HUDEP-2 (cell line): ENCODE measurements at regions not wholly inside any gene's neighbourhood (a gene's known extent, or its start where the extent isn't known, plus 50 kb on each side); places are given as distances from the start of the nearest gene placed in this dataset.

Experiments
- DNase-seq, 76 experiments: peaks; one replicate each; lab custom pipeline; 2025; ENCODE audit not compliant: unreplicated experiment in 76 of 76; lab: John Stamatoyannopoulos, UW

DNA sequence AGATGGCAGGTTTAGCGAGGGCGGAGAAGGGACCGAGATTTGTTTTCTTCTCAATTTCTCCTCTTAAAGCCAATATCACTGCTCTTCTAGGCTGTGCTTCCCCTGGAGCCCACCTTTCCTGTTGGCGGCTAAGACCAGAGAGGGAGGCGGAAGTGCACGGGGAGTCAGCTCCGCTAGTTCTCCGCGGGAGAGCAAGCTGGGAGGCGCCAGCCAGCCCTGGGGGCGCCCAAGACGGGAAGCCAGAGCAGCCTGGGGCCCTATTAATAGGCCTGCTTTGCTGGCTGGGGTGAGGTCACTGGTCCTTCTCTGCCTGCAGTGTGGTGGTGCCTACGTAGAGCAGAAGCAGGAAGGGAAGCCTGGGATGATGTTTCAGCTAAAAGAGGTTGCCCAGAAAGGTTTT, 61.6 kb downstream of the LSM5 start:
- DNase-seq = no peak

DNA sequence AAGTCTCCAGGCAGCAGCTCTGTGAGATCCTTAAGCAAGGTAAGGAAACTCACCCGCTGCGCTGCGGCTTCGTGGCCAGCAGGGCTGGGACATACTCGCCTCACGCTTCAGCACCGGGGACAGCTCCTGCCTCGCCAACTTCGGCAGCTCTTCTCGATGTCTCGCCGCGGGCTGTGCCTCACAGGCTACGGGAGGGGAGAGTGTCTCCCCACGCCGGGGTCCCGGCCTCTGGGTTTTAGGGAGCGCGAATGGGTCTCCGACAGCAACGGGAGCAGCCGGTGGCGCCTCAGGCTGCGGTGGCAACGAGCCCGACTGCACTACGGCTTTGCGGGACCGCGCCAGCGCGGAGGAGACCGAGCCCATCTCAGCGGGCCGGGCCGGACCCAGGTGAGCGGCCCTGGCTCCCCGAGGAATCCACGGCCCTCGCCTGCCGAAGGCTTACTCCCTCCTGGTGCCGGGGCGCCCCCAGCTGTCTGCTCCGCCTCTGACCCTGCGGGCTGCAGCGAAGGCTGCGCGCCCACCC, 62.4 kb downstream of the LSM5 start:
- DNase-seq = peak in 62 of 76 experiments; percentile 5 to 86 (median 50)

DNA sequence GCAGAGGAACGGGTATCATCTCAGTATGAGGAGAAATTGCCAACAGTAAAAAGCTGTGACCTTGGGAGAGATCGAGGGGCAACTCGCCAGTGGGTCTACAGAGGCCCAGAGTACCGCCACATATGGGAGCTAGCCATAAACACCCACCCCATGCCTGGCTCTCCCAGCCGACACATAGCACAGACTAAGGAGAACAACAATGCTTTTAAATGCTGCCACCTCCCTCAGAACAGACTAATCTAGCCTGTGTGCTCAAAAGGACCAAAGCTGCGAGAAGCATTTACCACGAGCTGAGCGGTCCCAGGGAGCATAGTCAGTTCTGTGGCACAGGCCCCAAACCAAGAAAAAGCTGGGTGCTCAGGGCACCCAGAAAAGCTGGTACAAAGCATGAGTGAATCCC, 73.3 kb downstream of the LSM5 start:
- no peak for DNase-seq

DNA sequence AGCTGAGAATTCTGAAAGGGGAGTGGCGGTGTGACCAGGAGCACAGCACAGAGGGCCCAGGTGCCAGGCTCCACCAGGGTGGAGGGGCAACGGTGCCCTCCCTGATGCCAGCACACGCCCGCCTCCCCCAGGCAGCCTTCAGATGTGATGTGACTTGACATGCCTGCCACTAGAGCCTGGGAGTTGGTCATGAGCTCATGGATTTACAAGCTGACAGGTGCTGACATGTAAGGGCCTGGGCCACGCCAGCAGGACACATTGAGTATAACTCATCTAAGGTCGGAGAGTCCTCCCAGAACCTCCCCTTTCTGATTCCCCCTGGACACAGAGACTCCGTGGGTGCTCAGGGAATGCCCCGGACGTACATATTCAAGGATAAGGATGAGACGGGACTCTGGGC, 74.2 kb downstream of the LSM5 start:
- DNase-seq = no peak

DNA sequence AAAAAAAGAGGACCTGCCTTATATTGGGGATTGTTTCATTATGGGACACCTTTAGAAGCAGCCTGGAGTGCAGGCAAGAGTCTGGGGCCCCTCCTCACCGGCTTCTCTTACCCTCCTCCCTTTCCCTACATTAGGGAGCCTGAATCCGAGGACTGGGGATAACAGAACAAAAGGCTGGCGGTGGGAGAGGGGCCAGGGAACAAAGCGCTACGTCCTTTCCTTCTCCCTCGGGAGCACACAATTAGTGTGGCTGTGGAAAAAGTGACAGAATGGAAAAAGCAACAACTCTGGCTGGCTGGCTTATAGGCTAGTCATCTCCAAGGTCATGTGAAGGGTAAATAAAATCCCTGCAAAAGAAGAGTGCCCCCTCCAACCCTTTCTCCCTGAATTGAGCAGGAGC, 74.7 kb downstream of the LSM5 start:
- no peak for DNase-seq

DNA sequence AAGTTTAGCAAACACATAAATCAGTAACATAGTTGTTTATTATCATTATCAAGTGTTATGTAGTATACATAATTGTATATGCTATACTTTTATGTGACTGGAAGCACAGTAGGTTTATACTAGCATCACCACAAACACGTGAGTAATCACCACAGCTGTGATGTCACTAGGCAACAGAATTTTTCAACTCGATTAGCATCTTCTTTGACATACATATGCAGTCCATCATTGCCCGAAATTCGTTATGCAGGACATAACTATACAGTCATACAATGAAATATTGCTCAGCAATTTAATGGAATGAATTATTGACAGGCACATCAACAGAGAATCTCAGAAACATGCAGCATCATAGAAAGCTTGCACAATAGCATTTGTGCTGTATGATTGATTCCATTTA, 77.7 kb downstream of the LSM5 start:
- no peak for DNase-seq

DNA sequence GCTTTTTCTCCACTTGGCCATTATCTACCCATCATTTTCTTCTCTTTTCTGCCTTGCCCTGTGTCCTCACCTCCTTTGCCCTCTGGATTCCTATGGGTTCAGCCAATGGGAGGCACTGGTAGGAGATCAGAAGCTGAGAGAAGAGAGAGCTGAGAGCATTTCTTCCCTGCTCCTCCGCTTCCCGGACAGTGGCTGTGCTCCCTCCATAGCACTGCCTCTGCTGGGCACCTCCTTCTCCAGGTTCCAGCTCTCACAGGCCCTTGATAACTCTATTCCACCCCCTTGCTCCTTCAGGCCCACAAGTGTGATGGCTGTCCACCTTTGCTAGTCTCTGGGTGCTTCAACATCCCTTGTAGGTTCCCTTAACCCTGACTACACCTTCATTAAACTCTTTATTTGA, 79.6 kb downstream of the LSM5 start:
- no peak for DNase-seq

DNA sequence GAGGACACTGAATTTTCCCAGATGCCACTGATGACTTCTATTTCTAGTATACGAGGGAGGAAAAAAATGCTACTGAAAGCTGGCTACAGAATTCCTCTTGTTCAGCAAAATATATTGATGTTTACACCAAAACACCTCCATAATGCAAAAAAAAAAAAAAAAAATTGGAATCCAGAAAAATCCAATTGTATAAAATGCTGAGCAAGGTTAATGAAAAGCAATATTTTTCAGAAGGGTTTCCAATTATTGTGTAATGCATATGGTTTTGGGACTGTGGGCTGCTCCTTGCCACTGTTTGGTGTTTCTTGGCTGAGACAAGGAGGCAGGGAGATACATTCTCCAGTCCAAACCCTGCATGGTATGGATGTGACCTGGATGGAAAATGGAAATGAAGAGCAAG, 83.8 kb downstream of the LSM5 start:
- no peak for DNase-seq

DNA sequence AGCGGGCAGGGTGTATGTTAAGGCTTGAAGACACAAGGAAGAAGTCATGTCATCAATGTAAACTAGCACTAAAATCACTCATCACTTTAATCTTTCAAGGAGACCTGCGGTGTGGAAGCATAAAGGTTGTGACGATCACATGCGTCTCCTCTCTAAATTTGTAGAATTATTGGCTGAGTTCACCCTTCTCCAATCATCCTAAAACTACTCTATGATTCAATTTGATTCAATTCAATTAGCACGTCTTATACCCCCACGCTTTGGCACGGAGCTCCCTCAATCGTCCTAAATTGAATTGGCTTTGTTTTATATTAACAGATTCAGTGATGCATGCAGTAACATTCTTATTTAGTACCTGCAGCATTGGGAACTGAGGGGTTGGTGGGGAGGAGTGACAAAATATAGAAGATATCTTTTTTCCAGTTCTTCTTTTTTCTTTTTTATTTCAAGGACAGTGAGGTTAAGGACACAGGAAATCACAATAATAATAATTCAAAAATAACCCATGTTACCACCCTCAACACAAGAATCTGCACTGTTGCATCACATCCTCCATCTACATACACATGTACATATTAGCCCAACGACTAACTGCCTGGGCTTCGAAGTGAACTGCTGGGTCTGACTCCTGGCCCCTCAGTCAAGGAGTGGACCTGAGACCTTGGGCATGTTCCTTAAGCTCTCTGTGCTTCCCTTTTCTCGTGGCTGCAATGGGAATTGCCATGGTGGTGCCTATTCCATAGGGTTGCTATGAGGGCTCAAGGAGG, 86.5 kb downstream of the LSM5 start:
- DNase-seq = no peak

DNA sequence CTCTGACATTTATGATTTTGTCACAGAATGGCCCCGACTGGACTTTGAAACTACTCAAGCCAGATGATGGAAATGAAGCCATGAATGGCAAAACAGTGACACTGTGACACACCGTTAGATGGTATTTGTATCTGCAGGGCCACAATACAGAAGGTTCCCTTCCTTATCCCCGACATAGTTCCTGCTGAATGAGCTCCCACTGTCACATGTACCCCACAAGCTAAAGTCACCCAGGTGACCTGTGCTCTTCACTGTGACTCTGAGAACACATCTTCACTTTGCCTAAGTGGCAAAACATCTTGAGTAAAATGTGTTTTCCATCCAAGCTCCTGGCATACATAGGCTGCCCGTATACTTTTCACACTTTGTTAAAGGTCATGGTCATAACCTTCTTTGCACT, 89.5 kb downstream of the LSM5 start:
- DNase-seq = no peak

DNA sequence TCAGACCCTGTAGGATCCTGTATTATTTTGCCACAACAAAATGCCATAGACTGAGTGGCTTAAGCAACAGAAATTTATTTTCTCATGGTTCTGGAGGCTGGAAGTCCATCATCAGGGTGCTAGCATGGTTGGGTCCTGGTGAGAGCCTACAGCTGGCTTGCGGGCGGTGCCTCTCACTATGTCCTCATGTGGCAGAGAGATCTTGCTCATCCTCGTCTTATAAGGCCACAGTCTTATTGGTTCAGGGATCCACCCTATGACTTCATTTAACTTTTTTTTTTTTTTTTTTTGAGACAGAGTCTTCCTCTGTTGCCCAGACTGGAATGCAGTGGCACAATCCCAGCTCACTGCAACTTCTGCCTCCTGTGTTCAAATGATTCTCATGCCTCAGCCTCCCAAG, 90.9 kb downstream of the LSM5 start:
- DNase-seq = no peak

DNA sequence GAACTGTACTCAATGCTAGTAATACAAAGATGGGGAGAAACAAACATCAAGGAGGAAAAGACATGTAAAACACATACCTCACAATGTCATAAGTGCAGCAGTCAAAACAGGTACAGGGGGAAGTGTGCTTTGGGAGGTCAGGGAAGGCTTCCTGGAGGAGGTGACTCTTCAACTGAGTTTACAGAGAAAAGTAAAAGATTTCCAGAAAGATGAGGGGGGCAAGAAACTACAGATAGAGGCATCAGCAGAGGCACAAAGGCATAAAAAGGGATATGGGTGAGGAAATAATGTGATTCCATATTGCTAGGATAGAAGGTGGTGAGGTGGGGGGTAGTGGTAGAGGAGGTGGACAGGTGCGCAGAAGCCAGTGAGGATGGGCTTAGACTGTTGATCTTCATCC, 95.0 kb downstream of the LSM5 start:
- DNase-seq = no peak

DNA sequence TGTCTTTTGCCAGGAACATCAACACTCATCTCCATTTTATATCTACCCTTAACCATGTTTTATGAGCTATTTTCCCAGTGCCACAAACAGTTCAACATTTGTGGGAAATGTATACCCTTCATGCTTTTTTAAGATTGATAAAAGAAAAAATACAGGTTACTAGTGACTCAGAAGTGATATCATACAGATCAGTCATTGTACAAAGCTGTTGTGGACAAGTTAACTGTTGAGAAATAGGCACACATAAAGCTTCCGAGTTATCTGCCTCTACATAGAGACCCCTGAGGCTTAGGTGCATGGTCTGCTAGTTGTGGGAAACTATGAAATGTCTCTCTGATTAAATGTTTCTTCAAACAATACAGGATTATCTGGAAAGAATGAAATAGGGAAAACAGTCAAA, 96.3 kb downstream of the LSM5 start:
- DNase-seq = no peak

DNA sequence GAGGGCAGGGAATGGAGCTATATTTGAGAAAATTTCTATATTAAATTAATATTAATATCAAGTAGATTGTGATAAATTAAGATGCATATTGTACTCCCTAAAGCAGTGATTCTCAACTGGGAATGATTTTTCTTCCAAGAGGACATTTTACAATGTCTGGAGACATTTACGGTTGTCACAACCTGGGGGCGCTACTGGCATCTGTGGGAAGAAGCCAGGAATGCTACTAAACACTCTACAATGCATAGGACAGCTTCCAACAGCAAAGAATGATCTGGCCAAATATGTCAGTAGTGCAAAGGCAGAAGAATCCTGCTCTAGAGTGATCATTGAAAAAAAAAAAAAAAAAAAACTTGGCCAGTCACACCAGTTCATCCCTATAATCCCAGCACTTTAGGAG, 100.0 kb downstream of the LSM5 start:
- DNase-seq = no peak

DNA sequence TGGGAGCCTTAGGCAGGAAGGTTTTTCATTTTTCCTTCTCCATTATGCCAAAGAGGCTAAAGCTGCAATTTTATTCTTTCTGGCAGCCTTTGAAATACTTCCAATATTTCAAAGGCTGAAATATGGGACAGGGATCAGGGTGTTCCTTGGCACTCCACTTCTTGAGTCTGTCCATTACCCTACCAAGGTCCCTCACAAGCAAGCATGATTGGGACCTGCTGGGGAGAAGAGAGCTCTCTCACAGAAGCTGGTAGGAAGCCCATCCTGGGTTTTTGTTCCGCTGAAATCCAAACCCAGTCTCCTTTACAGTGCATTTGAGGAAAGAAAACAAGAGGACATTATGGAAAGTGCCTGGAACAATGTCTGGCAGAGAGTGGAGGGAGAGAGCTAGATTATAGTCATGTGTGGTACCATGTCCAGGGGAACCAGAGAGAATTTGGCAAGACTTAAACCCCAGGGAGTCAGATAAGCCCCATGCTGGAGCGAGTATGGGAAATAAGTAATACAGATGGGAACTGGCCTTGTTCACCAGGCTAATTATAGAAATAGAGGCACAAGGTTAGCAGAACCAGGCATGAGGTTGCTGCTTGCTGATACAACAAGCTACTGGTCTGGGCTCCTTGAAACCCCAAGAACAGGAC, 104.7 kb downstream of the LSM5 start:
- DNase-seq = no peak

DNA sequence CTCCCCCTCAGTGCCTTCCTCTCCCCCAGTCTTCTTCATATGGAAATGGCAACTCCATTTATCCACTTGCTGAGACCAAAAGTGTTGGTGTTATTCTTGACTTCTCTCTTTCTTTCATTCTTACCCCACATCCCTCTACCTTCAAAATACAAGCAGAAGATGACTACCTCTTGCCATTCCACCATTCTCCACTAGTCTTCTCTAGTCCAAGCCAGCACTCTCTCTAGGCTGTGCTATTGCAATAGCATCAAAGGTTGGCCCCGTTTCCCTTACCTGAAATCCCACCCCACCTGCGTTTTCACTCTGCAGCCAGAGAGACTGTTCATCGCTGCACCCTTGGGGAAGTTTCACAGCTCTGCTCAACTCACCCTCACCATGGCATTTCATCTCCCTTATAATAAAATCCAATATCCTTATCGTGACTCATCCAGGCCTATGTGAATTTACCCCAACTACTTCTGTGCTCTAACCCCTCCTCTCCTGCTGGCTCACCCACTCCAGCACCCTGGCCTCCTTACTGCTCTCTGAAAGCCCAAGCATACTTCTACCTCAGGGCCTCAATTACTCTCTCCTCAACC, 109.1 kb downstream of the LSM5 start:
- no peak for DNase-seq

DNA sequence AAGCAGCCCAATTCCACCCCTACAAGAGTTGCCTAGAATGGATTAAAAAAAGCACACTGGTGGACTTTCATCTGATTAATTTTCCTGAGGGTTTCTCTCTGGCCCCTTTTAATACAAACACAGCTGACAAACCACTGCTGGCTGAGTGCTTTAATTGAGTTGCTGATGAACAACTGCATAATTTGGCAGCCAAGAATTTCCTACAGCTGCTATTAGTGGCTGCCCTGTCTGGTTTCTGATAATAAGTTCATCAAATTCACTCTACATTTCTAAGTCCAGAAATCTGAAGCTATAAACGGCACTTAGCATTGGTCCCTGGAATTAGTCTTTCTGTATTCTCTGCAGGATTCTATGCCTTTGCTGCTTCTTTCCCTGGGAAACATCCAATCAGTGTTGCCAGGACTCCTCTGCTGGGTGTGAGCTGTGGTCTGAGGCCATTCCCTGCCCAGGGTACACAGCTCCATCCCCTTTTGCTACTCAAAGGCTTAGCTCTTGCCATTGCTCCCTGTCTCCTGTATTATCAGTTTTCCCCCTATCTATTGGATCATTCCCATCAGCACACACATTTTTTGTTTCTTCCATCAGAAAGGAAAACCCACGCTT, 110.6 kb downstream of the LSM5 start:
- no peak for DNase-seq

DNA sequence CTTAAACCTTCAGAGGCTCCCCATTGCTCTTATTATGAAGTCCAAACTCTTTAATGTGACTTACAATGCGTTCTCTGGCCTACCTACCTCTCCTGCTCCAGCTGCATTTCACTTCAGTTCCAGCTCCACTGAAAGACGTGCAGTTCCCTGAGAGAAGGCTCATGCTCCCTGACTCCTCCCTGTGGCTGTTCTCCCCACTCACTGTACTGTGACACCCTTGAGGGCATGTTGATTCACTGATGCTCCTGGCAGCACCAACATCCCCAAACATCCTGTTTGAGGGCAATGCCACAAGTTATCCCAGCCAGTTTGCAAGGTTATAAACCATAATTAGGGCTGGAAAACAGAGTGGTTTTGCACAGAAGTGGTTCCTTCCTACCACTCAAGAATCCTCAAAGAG, 111.2 kb downstream of the LSM5 start:
- DNase-seq = no peak

DNA sequence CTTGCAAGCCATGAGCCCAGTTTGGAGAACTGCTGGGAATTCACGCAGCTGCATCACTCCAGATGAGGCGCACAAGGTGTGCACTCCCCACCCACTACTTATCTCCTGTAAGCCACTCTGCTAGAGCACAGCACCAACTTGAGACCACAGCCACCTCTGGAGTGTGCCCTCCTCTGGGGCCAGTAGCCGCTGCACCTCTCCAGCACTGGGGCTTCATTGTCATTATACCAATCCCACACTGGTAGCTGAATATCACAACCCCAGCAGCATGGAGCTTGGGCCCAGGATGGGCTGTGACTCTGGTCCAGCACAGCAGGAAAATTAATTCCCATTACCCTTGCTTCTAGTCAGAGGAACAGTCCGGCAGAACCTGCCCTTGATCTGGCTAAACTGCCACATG, 125.6 kb downstream of the LSM5 start:
- DNase-seq = no peak

DNA sequence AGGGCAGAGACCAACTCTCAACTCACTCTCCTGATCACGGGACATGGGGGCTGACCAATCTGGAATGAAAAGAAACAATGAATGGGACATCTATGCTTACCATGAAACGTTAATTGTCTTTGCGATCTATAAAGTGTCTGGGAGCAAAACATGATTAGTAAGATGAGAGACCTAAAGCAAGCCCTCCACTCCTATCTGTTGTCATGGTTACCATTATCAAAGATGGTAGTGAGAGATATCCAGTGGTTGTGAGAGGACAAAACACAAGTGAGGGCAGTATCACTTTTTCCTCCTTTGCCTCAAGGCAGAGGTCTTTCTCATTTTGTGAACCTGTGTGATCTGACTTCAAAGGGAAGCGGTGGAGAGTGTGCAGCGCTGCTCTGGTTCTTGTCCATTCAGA, 130.1 kb downstream of the LSM5 start:
- DNase-seq = no peak

DNA sequence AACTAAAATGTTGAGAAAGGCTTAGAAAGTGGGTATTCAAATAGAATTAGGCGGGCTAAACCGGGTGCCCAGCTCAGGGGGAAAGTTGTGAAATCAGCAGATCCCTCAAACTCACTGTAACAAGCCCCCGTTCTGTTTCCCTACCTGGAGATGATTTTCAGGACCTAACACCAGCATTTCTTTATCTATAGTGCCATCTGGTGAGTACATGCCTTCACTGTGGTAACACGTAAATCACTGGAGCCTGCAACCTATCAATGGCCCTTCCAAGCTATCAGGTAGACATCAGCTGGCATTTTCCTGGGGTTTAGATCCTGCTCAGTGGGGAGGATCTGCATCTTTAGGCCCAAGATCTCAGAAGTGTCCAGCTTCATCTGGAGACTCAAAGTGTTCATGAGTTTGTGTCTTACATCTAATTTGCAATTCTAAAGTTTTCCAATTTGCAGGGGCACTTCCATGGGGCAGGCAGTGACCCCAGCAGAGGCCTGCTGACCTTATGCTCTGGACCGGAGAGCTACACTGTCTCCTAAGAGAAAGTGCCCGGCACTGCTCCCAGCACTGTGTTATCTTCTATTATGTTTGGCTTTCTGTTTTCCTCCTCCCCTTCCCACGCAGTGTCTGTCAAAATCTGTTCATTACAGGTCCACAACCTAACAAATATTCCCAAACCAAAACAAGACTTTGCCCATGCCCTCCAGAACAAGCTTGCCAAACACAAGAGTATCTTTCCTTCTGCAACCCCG, 132.5 kb downstream of the LSM5 start:
- no peak for DNase-seq
